ENCODE measurements at regions not wholly inside any gene's neighbourhood (a gene's known extent, or its start where the extent isn't known, plus 50 kb on each side); places are given as distances from the start of the nearest gene placed in this dataset.
"Not testable (repeated sequence)": the region's sequence is repeated elsewhere in the genome, so short reads cannot be mapped to it uniquely, and the experiment has no call there.

- H3K9me3 Mint-ChIP-seq (ENCODE audit: low read depth): not testable (repeated sequence)
Measured at GRCh38 chr6:57815826-57816225, 498.4 kb downstream of the PRIM2 start.

GRCh38 chr6:57821325-57821724 is 503.9 kb downstream of the PRIM2 start:
- not testable (repeated sequence) for H3K36me3 Mint-ChIP-seq (ENCODE audit: insufficient read depth); H3K9me3 Mint-ChIP-seq (ENCODE audit: low read depth); H3K4me1 Mint-ChIP-seq (ENCODE audit: low read depth); H3K4me3 Mint-ChIP-seq (ENCODE audit: low read depth); H3K27ac Mint-ChIP-seq; DNase-seq (ENCODE audit: low spot score, unreplicated experiment)
- peaks cover 55% of the 10 kb centered on the region for H3K27me3 Mint-ChIP-seq

More at GRCh38 chr6:57815826-57816225, 498.4 kb downstream of the PRIM2 start:
- H3K36me3 Mint-ChIP-seq (ENCODE audit: insufficient read depth); DNase-seq (ENCODE audit: low spot score, unreplicated experiment); H3K4me3 Mint-ChIP-seq (ENCODE audit: low read depth); H3K4me1 Mint-ChIP-seq (ENCODE audit: low read depth); H3K27ac Mint-ChIP-seq: not testable (repeated sequence)
- peaks cover 49% of the 10 kb centered on the region for H3K27me3 Mint-ChIP-seq

DNA sequence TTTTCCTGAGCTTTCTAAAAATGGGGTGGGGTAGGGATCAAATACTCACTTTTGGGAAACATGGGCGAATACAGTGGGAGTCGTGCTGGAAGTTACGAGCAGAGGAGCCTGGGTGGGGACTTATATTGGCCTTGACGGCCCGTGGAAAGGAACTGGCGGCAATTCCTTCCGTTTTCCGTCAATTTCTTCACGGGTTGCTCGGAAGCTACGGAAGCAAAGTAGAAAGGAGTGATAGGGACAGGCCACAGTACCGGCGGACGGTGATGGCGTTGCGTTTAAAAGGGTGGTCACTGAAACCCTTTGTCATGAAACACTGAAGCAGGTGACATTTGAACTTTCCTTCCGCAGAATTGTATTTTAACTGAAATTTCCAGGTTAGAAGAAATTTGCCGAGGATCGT is 505.0 kb downstream of the PRIM2 start:
- not testable (repeated sequence) for H3K4me1 Mint-ChIP-seq (ENCODE audit: low read depth); H3K9me3 Mint-ChIP-seq (ENCODE audit: low read depth); H3K27ac Mint-ChIP-seq; DNase-seq (ENCODE audit: low spot score, unreplicated experiment); H3K4me3 Mint-ChIP-seq (ENCODE audit: low read depth); H3K36me3 Mint-ChIP-seq (ENCODE audit: insufficient read depth)
- H3K27me3 Mint-ChIP-seq: peaks cover 51% of the 10 kb centered on the region

- no peaks in the 10 kb centered on the region for H3K36me3 Mint-ChIP-seq (ENCODE audit: insufficient read depth)
- no peak overlapping the region for H3K27ac Mint-ChIP-seq
- peaks cover 48% of the 10 kb centered on the region for H3K27me3 Mint-ChIP-seq
- TF ChIP-seq, protein P1, sequence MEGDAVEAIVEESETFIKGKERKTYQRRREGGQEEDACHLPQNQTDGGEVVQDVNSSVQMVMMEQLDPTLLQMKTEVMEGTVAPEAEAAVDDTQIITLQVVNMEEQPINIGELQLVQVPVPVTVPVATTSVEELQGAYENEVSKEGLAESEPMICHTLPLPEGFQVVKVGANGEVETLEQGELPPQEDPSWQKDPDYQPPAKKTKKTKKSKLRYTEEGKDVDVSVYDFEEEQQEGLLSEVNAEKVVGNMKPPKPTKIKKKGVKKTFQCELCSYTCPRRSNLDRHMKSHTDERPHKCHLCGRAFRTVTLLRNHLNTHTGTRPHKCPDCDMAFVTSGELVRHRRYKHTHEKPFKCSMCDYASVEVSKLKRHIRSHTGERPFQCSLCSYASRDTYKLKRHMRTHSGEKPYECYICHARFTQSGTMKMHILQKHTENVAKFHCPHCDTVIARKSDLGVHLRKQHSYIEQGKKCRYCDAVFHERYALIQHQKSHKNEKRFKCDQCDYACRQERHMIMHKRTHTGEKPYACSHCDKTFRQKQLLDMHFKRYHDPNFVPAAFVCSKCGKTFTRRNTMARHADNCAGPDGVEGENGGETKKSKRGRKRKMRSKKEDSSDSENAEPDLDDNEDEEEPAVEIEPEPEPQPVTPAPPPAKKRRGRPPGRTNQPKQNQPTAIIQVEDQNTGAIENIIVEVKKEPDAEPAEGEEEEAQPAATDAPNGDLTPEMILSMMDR (IDR thresholded peaks at IDR 0.05; ENCODE audit: unreplicated experiment): no peak
- no peaks in the 10 kb centered on the region for H3K4me1 Mint-ChIP-seq (ENCODE audit: low read depth)
- H3K4me3 Mint-ChIP-seq (ENCODE audit: low read depth): no peak overlapping the region
- DNase-seq (ENCODE audit: low spot score, unreplicated experiment): no peak
- H3K9me3 Mint-ChIP-seq (ENCODE audit: low read depth): peaks cover 8% of the 10 kb centered on the region
Measured at GRCh38 chr6:57822896-57823358, 505.5 kb downstream of the PRIM2 start.

- H3K36me3 Mint-ChIP-seq (ENCODE audit: insufficient read depth); H3K27ac Mint-ChIP-seq; H3K4me1 Mint-ChIP-seq (ENCODE audit: low read depth); H3K4me3 Mint-ChIP-seq (ENCODE audit: low read depth); DNase-seq (ENCODE audit: low spot score, unreplicated experiment): not testable (repeated sequence)
- Mint-ChIP-seq H3K9me3 (ENCODE audit: low read depth) (peaks cover 21% of the 10 kb centered on the region), H3K27me3 (peaks cover 20% of the 10 kb centered on the region)
Measured at GRCh38 chr6:57837622-57838209, 520.3 kb downstream of the PRIM2 start.

- not testable (repeated sequence) for H3K36me3 Mint-ChIP-seq (ENCODE audit: insufficient read depth); H3K4me3 Mint-ChIP-seq (ENCODE audit: low read depth); H3K4me1 Mint-ChIP-seq (ENCODE audit: low read depth); H3K27ac Mint-ChIP-seq; DNase-seq (ENCODE audit: low spot score, unreplicated experiment)
- Mint-ChIP-seq H3K9me3 (ENCODE audit: low read depth) (peaks cover 27% of the 10 kb centered on the region), H3K27me3 (peaks cover 17% of the 10 kb centered on the region)
Measured at GRCh38 chr6:57841551-57841950, 524.1 kb downstream of the PRIM2 start.

DNA sequence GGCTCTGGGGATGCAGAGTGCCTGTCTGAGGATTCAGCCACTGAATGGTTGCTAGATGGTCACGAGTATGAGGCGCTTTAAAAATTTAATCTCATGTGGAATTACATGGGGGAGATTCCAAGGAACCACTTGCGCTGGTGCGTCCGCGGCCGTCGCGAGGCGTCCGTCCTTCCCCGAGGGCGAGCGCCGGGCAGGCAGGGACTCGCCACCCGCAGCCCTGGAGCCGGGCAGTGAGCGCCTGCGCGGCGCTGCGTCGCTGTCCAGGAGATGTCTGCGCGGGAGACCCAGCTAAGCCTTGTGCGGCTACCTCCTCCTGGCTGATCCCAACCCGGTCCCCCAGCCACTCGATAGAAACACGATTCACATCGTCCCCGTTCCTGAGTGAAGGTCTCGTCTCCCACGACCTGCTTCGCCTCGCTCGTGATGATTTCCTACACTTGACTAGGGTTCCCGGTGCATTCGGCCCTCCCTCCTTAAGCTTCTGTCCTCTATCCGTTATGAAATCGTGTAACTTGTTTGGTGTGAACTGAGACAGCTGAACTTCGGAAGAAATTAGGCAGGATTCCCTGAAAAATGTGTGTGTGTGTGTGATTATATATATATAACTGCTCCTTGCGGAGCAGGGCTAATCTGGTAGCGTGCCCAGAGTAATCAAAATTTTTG is 536.4 kb downstream of the PRIM2 start:
- DNase-seq (ENCODE audit: low spot score, unreplicated experiment); H3K4me1 Mint-ChIP-seq (ENCODE audit: low read depth); H3K4me3 Mint-ChIP-seq (ENCODE audit: low read depth); H3K36me3 Mint-ChIP-seq (ENCODE audit: insufficient read depth); H3K27ac Mint-ChIP-seq; H3K9me3 Mint-ChIP-seq (ENCODE audit: low read depth): not testable (repeated sequence)
- H3K27me3 Mint-ChIP-seq: peaks cover 14% of the 10 kb centered on the region

DNA sequence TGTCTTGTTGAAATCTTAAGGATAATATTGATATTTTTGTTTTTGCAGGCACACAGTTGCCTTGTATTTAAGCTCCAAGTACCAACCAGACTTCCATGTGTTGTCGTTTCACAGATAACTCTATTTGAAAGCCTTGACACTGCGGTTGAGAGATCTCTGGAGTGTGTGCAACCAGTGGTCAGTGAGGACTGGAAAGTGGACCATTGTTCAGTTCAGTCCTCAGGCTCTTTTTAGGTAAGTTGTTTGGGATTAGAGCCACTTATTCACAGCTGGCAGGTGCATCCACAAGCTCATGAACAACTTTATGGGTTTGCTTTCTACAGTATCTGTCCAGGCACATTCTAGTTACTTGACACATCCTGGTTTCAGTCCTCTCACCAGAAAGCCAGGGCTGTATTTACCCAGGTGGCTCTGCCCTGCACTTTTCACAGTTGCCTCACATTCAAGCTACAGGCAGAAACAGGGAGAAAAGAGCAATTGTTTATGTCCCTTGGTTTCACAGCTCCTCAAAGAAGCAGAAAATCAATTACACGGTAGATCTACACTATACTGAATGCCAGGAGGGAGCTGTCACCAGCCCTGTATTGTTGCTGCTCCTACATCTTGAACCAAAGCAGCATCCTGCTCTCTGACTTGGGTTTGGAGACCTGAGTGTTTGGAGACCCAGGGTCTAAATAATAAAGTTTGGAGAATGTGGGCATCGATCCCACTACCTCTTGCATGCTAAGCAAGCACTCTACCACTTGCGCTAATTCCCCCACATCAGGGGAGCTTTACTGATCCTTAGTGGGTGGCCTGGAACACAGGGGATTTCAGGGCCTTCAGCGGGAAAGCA is 543.3 kb downstream of the PRIM2 start:
- not testable (repeated sequence) for H3K36me3 Mint-ChIP-seq (ENCODE audit: insufficient read depth); H3K4me1 Mint-ChIP-seq (ENCODE audit: low read depth); H3K27ac Mint-ChIP-seq; DNase-seq (ENCODE audit: low spot score, unreplicated experiment); H3K27me3 Mint-ChIP-seq; H3K4me3 Mint-ChIP-seq (ENCODE audit: low read depth)
- H3K9me3 Mint-ChIP-seq (ENCODE audit: low read depth): peaks cover 21% of the 10 kb centered on the region

DNA sequence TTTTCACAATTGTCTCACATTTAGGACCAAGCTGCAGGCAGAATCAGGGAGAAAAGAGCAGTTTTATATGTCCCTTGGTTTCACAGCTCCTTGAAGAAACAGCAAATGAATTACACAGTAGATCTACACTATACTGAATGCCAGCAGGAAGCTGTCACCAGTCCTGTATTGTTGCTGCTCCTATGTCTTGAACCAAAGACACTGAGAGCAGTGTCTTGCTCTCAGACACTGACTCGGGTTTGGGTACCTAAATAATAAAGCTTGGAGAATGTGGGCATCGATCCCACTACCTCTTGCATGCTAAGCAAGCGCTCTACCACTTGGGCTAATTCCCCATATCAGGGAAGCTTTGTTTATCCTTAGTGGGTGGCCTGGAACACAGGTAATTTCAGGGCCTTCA is 552.7 kb downstream of the PRIM2 start:
- not testable (repeated sequence) for H3K4me3 Mint-ChIP-seq (ENCODE audit: low read depth)

GRCh38 chr6:57873424-57873823 is 556.0 kb downstream of the PRIM2 start:
- not testable (repeated sequence) for H3K27me3 Mint-ChIP-seq; H3K9me3 Mint-ChIP-seq (ENCODE audit: low read depth); DNase-seq (ENCODE audit: low spot score, unreplicated experiment); H3K27ac Mint-ChIP-seq; H3K4me1 Mint-ChIP-seq (ENCODE audit: low read depth); H3K36me3 Mint-ChIP-seq (ENCODE audit: insufficient read depth); H3K4me3 Mint-ChIP-seq (ENCODE audit: low read depth)

More for the DNA sequence above, 552.7 kb downstream of the PRIM2 start:
- not testable (repeated sequence) for H3K27me3 Mint-ChIP-seq; H3K36me3 Mint-ChIP-seq (ENCODE audit: insufficient read depth); H3K27ac Mint-ChIP-seq; H3K9me3 Mint-ChIP-seq (ENCODE audit: low read depth); DNase-seq (ENCODE audit: low spot score, unreplicated experiment); H3K4me1 Mint-ChIP-seq (ENCODE audit: low read depth)

DNA sequence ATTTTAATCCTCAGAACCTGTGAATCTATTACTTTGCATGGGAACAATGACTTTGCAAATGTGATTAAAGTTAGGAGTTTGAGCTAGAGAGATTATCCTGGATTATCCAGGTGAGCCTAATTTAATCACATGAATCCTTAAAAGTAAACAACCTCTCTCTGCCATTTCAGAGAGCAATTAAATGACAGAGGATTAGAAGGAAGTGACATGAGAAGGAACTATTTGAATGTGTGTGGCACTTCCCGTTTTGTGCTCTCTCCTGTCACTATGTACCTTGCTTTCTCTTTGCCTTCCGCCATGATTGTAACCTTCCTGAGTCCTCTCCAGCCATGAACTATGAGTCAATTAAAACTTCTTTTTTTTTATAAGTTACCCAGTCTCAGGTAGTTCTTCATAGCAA is 559.2 kb downstream of the PRIM2 start:
- DNase-seq (ENCODE audit: low spot score, unreplicated experiment); H3K27me3 Mint-ChIP-seq; H3K9me3 Mint-ChIP-seq (ENCODE audit: low read depth); H3K36me3 Mint-ChIP-seq (ENCODE audit: insufficient read depth); H3K4me3 Mint-ChIP-seq (ENCODE audit: low read depth); H3K4me1 Mint-ChIP-seq (ENCODE audit: low read depth); H3K27ac Mint-ChIP-seq: not testable (repeated sequence)

DNA sequence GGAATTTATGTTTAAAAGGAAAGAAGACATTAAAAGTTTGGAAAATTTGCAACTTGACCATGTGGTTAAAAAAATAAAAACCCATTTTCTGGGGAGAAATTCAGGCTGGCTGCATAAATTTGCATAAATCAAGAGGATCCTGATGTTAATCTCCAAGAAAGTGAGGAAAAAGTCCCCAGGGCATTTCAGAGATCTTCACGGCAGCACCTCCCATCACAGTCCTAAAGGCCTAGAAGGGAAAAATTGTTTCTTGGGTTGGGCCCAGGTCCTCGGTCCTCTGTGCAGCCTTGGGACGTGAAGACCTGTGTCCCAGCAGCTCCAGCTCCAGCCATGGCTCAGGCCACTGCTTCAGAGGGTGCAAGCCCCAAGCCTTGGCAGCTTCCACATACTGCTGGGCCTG is 560.3 kb downstream of the PRIM2 start:
- DNase-seq (ENCODE audit: low spot score, unreplicated experiment); H3K9me3 Mint-ChIP-seq (ENCODE audit: low read depth); H3K4me1 Mint-ChIP-seq (ENCODE audit: low read depth); H3K27me3 Mint-ChIP-seq; H3K4me3 Mint-ChIP-seq (ENCODE audit: low read depth); H3K27ac Mint-ChIP-seq; H3K36me3 Mint-ChIP-seq (ENCODE audit: insufficient read depth): not testable (repeated sequence)

All from progenitor cell of endocrine pancreas (in vitro differentiated cells).